CD4-positive, alpha-beta T cell treated with Interleukin-17A for 4 hours (primary cell): ENCODE measurements at regions not wholly inside any gene's neighbourhood (a gene's known extent, or its start where the extent isn't known, plus 50 kb on each side); places are given as distances from the start of the nearest gene placed in this dataset.

Experiments used
- DNase-seq: peaks from one replicate; pipeline ENCODE4 v3.0.0-alpha.2; 2020; ENCODE audit warnings: mixed read lengths

- DNase-seq: no peak
Observed at GRCh38 chr3:159137949-159138348, 336.1 kb downstream of the MFSD1 start.

DNA sequence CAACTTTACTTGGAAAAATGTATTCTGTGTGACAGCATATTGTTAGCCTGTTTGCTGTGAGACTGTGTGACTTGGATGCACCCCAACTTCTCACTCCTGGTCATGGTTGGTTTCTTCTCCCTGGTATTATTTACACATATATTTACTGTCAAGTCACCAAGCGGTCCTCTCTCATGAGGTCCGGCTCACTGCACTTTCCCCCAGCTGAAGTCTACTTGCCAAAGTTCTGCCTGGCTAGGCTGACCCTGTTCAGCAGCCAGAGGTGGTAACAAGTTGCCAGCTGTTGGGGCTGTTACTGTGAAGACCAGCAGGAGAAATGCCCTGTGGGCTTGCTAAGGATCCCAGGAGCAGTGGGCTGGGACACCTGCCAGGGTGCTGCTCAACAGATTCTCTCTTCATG lies 337.5 kb downstream of the MFSD1 start:
- DNase-seq: no peak

DNA sequence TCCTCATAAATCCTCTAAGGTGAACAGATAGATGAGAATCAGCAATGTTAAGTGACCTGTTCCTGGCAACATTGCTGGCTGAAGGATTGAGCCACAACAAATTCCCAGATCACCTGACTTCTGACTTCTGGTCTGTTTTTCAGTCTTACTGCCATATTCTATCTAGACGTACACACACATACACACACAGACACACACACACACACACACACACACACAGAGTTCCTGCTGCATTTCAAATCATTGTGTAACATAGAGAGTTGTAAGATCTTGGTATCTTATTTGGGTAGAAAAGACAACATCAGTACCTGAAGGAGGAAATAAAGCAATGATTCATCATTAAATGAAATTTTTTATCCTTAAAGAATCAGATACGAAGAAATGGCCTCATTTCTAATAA lies 342.6 kb downstream of the MFSD1 start:
- DNase-seq: no peak

GRCh38 chr3:159144891-159145290 lies 343.0 kb downstream of the MFSD1 start:
- DNase-seq: no peak

DNA sequence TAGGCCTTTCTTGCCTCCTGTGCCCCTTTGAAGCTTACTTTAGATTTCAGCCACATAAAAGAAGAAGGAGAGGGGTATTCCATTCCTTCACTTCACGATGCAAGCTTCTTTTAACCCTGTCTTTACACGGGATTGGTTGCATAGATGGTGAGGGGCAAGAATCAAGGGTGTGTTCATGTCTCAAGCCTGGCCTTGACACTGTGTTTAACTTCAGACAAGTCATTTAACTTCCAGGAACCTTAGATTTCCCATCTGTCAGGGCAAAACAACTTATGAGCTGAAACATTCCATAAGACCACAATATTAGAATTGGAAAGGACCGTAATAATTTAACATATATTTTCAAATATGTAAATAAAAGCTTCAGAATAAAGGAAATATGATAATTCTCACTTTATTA lies 344.5 kb downstream of the MFSD1 start:
- DNase-seq: no peak

DNA sequence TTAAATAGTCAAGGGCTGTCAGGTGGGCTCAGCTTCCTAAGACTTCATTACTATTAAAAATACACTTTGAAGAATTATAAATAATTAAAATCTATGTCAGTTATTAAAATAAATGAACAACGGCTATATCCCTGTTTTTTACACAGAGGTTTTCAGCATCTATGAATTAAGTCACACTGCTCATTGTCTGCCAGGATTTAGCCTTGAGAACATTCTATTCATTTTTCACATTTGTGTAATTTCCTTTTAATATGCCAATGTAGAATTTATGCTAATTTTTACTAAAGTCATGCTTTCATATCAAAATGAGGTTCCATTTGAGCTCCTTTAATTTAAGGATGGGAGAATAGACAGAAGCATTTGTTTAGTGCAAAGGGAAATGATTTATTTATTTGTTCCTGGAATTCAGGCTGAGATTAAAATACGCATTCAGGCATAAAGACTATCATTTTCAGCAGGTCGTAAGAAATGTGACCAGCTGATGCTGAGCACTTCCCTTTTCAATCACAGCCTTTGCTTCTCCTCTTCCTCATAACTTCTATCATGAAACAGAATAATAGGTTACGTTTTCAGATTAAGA lies 345.1 kb downstream of the MFSD1 start:
- no peak for DNase-seq

- no peak for DNase-seq
Observed at GRCh38 chr3:159147813-159148212, 346.0 kb downstream of the MFSD1 start.

GRCh38 chr3:159148466-159148865 lies 346.6 kb downstream of the MFSD1 start:
- no peak for DNase-seq

DNA sequence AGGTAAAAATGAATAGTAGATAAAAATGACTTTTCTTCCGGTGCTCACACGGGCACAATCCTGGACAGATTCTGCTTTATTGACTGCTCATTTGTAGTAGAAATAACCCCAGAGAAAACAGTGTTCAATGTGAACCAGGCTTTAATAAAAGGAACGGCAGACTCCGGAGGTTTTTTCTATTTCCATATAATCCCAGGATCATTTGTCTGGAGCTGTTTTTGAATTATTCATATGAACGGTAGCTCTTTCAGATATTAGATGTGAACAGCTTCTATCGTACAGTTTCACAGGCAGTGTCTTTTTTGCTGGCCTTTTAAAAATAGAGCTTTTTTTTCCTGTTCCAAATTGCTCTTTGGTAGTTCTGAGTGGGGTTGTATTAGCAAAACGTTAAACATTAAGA lies 347.3 kb downstream of the MFSD1 start:
- DNase-seq: no peak

DNA sequence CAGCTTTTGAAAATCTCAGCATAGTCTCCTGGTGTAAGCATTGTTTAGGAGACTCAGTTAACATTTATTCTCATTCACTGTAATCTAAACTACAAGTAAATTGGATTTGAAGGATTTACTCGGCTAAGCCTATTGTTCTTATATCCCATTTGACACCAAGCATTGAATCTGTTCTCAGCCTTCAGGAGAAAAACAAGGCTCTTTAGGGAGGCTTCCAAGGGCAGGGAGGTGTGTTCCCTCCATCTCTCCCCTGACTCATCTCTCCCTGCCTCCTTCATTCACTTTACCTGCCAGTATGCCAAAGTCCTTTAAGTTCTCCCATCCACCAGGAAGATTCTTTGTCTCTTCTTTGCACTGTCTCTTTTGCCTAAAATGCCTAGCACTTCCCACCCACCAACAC lies 347.8 kb downstream of the MFSD1 start:
- DNase-seq: no peak

- DNase-seq: no peak
Observed at GRCh38 chr3:159150180-159150579, 348.3 kb downstream of the MFSD1 start.

GRCh38 chr3:159151130-159151529 lies 349.3 kb downstream of the MFSD1 start:
- no peak for DNase-seq

DNA sequence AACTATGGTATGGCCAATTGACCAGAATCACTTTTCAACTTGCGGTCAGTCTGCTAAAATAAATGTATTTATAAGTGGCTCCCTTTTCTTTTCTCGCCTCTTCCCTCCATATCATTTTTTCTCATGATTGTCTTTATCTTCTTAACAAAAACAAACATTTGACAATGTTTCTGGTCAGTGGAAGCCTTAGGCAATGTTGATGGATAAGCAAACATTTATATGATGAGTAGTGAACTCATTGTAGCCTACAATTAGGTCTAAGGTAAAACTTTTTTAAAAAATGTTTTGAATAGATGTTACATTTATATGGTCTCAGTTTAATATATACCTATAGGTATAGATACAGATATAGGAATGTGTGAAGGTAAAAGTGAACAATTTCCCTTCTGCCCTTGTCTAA lies 355.4 kb downstream of the MFSD1 start:
- DNase-seq: no peak

DNA sequence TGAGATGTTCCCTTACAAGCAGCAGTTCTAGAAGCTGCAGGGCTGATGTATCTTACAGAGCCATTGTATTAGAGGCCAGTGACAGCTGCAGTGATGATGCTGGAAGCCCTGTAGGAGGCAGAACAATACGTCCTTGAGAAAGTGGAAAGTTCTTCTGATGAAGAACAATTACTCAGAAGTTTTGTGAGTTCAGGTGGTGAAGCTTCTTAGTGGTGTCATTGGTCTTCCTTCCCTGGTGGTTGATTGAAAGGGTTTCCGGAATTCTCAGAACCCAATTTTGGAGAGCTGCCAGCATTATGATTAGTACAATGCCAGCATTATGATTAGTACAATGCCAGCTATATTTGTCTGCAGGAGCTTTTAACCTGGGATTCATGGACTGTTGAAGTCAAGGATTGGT lies 356.4 kb downstream of the MFSD1 start:
- no peak for DNase-seq

DNA sequence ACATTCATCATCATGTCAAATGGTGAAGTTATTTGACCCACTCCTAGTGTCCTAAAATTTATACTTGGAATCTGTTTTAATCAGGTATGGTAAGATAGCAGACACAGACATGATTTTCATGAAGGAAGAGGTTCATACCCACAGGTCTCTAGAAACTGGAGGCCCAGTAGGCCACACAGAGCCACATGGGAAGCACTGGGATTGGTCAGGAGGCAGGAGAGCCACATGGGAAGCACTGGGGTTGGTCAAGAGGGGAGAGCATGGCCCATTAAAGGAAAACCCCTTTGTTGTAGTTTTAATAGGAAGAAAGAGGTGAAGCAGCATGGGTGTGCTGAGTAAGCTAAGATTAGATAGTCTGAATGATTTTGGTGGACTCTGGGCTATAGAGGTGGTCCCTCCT lies 356.9 kb downstream of the MFSD1 start:
- DNase-seq: no peak

DNA sequence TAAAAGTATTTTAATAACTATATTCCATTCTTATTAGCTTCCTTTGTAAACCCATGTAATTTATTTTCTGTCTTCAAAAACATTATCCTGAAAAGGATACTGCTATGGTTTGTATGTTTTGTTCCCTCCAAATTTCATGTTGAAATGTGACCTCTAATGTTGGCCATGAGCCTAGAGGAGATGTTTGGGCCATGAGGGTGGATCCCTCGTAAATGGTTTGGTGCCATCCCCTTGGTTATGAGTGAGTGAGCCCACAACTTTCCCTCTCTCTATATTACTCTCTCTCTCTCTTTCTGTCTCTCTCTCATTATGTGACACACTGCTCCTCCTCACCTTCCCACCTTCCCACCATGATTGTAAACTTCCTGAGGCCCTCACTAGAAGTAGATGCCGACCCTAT lies 357.7 kb downstream of the MFSD1 start:
- DNase-seq: no peak

- DNase-seq: no peak
Observed at GRCh38 chr3:159163656-159164055, 361.8 kb downstream of the MFSD1 start.

GRCh38 chr3:159165961-159166360 lies 364.1 kb downstream of the MFSD1 start:
- no peak for DNase-seq

- no peak for DNase-seq
Observed at GRCh38 chr3:159166899-159167586, 365.2 kb downstream of the MFSD1 start.

DNA sequence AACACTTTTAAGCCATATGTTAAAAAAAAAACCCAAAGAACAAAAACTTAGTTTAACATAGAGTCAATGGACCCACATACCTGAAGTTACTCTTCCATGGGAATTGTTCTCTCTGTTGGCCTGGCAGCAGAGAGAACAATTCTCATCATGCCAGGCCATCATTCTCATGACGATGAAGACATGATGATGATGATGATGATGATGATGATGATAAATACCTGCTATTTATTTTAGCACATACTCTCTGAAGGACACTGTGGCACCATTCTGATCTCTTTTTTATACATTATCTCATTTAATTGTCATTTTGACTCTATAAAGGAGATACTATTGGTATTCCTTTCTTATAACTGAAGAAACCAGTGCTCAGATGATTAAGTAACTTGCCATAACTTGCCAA lies 366.9 kb downstream of the MFSD1 start:
- no peak for DNase-seq

DNA sequence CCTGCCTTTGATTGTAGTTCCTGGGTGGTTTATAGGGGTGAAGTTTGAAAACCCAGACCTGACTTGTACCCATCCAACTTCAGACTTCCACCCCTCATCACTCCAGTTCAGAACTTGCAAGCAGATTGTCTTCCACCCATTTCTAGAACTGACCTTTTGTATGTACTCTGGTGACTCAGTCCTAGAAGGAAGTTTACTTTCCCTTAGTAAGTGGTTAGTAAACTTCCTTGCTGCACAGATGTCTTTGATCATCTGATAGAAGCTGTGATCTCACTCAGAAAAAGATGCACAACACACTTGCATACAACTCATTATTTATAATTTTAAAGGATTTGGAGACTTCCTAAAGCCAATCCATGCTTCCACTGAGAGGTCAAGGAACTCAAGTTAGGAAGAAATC lies 368.0 kb downstream of the MFSD1 start:
- DNase-seq: no peak

- DNase-seq: no peak
Observed at GRCh38 chr3:159170436-159171003, 368.7 kb downstream of the MFSD1 start.

DNA sequence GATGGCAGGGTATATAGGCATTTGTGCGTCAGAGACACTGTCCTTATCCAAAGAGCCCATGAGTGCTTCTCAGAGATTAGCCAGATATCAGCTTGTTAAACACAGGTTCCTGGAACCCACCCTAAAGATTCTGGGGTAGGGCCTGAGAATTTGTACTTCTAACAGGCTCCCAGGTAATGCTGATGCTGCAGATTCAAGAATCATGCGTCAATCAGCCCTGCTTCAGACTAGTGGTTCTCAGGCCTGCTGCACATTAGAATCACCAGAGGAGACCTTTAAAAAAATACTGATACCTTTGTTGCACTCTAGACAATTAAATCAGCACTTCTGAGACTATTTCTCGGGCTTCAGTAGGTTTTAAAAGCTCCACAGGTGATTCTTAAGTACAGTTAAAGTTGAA lies 369.5 kb downstream of the MFSD1 start:
- DNase-seq: no peak

DNA sequence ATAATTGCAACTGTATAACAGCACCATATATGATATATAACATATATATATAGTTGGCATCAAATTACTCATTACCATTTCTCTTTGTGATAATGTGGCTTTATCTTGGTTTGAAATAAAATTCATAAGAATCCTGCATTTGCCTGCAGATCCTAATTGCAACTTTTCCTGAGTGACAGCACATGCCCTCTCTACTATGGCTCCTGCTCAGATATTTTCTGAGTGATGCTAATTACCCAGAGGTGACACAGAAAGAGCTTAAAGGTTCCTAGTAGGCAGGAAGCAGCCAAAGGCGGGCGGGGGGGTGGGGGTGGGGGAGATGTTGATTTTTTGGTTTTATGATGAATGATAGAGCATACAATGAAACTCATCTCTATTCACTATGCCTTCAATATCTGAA lies 370.6 kb downstream of the MFSD1 start:
- DNase-seq: no peak
